NCI-H2029 treated with DMSO at 0.1 percent for 48 hours (cell line): ENCODE measurements at regions not wholly inside any gene's neighbourhood (a gene's known extent, or its start where the extent isn't known, plus 50 kb on each side); places are given as distances from the start of the nearest gene placed in this dataset.

Experiments used
- DNase-seq: peaks from one replicate; lab custom pipeline; 2025; lab: John Stamatoyannopoulos, UW

DNA sequence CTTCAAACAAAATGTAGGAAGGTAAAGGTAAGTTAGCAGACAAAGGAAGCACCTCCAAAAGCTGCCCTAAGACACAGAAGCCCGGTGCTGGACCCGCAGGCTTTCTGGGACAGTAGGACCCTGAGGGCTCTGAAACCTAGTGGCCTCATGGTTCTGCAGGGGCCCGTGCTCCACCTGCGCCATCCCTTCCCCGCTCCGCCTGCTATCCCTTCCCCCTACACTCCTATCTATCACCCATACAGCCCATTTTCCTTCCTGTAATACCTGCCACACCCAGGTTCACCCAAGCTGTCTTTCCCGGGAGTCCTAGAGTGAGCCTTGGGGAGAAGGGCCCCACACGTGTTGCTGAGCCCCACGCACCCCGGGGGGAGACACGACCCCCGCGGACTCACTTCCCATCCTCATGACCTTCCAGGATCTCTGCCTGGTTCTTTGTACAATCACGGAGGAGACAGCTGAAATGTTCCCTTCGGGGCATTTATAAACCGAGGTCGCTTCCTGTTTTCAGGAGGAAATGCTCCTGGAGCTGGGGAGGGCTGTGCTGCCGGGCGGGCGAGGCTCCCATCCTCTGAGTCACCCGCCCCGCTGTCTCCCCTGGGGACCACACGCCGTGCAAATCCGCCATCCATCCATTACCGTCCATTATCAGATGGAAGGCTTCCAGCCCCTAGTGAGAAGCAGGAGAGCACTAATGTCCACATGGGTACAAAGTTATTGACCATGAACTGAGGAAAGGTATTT, 251.7 kb upstream of the PITRM1 start:
- DNase-seq, result no peak

DNA sequence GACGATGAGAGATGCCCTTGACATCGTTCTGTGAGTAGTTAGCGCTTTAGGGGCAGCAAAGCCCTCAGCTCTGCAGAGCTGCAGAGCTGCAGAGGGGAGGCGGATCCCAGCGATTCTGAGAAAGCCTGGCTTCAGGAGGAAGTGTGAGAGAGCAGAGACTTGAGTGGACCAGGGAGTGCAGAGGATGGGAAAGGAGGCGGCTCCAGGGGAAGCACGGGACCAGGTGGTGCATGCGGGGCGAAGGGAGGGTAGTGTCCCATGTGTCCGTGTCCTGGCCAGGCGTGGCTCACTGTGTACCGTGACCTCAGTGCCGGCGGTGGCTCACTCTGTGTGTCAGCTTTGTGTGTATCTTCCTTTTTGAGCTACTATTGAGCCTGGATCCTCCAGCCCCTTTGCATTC, 250.8 kb upstream of the PITRM1 start:
- DNase-seq, result no peak

DNA sequence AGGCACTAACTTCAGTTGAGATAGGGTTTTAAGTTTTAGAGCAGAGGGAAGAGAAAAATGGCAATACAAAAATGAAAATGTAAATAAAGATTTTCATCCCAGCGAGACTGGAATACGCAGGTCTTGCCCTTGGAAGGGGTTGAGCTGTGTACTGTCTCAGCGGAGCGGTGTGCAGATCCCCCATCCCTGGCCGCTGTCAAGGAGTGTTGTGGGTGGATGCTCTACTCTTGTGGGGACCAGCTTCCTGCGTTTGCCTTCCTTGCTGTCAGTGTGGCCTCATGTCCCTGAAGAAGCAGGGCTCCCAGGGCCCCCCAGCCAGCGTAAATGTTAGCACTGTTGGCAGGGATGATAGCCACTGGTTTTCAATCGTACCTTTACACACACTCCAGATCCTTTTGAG, 249.7 kb upstream of the PITRM1 start:
- no peak for DNase-seq

DNA sequence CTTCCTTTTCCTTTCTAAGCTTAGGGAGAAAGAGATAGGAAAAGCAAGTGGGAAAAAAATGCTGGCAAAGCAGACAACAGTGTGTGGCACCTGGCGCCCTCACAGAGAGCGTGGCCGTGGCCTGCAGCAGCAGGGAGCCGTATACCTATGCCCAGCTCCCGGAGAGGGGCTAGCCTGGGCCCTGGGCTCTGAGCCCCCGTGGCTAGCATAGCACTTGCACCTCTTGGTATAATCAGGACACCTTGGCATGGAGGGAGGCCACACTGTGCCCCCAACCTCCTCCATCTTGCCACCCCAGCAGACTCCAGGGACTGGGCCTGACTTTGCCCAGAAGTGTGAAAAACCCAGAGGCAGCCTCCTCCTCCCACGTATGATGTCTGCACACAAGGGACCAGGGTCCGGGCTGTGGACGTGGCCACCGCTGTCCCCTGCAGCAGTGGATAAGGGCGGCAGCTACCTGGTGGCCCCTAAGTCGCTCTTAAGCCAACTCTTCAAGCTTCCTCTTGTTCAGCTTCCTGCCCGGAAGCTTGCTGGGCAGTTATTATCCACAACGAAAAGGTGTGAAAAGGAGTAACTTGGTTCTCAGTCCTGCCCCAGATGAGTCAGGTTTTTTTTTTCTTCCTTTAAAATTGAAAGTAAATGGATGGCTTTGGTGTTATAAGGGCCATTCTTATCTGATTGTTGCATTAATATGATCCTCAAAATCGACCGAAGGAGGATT, 249.1 kb upstream of the PITRM1 start:
- DNase-seq, result no peak

DNA sequence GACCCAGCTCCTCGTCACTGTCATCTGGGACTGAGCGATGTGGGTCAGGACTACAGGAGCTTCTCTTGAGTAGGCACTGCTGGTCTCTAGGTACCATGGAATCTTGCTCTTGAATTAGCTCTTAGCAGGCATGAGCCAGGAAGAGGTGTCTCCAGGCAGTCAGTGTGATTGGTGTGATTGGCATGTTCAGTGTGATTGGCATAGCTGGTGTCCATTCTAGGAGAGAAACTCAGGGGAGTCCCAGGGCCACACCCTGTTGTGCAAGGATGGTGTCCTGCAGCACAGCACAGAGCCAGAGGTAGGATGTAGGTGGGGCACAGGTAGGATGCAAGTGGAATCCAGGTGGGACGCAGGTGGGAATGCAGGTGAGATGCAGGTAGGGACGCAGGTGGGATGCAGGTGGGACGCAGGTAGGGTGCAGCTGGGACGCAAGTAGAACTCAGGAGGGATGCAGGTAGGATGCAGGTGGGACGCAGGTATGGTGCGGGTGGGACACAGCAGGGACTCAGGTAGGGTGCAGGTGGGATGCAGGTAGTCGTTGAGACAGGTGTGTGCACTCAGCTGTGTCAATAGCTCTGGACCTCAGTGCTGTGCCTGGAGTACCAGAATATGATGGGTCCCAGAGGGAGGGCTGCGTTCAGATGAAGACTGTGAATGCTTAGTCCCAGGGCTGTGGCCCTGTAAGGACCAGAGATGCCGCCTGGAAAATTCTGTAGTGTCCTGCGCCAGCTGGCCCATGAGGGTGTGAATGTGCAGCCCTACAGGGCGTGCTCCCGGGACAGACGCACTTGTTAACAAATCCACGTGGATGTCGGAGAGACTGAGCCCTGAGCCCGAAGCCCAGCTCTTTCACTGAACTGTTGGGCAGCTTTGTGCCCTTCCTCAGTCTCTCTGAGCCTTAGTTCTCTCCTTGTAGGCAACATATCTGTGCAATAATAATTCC, 248.2 kb upstream of the PITRM1 start:
- DNase-seq, result no peak

DNA sequence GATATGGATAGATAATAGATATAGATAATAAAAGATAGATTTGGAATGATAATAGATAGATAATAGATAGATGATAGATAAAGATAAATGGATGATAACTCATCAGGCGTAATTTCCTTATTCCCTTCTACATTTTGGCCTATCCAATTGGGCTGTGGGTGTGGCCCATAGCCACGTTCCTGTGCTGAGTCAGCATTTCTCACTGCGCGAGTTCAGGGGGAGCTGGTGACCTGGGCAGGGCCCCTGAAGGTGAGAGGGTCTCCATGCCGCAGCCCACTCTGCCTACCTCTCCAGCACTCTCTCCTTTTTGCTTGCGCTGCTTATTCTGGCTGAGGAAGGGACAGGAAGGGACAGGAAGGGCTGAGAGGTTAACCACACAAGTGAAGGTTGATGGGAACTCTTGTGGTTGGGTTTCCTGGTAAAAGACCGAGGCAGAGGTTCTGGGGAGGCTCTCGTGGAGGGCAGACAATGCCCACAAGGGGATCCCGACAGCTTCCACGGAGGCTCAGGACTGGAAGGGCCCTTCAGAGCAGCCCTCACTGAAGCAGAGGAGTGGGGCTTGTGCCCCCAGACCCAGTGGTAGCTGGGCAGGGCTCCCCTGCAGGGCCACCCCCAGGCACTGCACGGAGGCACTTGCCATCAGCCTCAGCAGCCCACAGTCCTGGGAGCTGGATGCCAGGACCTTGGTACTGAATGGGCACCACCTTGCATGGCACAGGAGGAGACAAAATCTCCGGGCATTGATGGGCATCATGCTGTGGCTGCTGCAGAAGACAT, 247.3 kb upstream of the PITRM1 start:
- DNase-seq, result no peak

DNA sequence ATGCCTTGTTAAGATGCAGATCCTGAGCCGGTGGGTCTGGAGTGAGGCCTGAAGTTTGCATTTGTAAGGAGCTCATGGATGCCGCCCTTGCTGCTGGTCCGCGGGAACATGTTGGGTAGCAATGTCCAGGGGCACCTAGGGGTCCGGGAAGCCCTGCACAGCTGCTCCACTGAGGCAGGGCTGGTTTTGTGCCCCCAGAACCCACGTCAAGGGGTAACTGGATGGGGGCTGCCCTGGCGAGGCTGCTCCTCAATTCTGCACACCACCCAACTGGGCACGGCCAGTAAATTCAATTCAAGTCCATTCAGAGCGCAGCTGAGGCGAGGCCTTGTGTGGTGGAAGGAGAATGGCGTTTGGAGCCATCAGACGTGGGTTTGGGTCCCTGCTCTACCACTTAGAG, 246.3 kb upstream of the PITRM1 start:
- no peak for DNase-seq

DNA sequence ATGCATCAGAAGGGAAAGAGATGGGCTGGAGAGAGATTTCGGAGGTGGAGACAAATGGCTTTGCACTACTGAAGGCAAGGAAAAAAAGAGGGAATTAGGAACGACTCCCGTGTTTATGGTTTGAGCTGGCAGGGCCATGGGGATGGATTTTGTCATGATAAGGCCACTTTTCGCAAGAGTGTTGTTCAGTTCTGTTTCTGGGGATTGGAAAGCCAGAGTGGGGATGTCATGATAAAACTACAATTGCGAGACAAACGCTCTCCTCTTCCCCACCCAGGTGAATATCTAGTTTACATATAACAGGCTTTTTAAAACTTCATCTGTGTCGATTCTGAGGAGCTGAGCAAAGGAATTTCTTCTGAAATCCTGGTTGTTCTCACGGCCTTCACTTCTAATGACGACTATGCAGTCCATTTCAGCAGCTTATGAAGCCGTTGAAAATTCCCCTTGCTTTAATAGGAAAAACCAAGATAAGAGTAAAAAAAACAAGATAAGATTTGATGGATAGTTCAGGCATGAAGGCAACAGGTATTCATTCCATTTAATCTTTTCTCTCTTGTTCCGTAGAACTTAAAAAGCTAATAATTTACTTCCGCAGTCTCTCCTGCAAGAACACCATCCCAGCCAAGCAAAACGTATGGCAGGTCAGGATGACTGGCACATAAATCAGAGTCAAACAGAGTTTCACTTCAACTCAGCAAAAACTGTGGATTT, 245.6 kb upstream of the PITRM1 start:
- DNase-seq, result no peak

DNA sequence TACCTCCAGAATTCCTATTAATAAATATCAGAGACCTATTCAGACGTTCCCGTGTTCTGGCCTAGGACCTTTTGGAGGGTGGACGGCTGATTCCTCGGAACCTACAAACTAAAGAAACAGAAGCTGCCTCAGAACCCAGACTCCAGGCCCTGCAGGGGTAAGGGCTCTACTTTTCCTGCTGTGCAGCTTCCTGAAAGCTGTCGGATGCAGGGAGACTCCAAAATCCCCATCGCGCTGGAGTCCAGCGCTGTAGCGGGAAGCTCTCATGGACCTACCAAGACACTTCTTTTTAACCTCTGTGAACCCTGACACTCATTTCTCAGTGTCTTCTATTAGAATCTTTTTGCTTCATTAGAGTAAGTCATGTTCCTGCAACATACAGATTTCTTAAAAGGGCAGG, 244.5 kb upstream of the PITRM1 start:
- DNase-seq, result no peak

DNA sequence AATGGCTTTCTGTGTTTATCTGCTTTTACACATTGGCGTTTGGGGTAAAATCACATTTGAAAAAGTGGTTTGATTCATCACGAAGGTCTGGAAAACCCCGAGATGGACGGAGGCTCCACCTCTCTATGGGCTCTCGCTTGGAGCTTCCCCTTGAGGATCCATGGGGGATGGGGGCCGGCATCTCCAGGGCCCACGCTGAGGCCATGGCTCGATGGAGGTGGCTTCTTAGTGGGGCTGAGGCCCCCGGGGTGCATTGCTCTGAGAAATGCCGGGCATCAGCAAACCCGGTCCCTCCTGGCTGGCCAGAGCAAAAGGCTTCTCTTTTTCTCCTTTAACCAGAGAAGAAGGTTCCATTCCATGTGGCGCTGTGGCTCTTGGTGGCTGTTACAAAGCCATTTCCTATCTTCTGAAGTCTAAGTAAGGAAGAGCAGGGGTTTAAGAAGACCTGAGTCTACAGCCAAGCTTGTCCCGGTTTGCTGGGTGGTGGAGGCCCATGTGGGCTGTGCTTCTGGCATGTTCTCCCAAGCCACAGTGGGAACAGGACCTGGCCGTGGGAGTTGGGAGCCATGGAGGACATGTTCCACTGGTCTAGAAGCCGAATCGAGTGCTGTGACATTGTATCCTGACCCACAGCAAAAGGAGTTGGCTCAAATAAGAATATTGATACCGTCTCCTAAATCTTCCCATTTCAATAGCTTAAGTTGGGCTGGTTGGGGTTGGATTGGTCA, 243.5 kb upstream of the PITRM1 start:
- DNase-seq, result no peak

DNA sequence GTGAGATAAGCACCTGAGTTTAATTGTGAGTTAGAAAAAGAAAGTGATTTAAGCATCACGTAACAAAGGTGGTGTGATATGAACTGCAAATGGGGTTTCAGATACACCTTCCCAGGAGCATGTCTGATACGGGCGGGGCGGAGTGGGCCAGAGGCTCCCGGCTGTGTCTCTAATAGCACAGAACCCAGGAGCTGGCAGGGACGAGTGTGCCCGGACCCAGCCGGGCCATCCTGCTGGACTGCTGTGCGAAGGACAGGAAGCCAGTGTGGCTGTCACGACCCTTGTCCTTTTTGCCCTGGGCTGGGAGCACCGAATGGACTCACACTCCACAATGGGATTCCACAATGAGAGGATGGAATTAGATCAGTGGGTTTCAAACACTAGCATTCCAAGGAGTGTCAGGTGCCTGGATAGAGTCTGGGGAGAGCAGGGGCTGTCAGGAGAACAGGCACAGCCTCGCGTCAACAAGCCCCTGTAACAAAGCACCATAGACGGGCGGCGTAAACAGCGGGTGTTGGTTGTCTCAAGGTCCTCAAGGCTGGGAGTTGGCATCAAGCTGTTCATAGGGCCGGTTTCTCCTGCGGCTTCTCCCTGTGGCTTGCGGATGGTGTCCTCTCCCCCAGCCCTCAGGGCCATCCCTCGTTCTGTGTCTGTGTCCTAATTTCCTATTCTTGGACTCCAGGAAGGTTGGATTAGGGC, 242.6 kb upstream of the PITRM1 start:
- DNase-seq, result no peak

DNA sequence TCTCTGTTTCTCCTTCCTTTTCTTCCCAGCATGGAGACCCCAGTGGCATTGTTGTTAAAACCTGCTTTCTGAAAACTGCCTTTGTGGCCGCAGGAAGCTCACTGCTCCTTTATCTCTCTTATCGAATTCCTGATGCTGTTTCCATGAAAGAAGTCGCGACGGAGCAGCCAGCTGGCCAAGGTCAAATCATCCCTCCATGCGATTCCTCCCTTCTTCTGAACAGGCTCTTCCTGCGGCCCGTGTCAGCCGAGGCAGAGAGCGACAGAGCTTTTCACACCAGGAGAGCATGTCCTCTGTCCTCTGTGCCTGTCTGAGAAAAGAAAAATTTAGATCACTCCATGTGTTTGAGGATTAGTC, 242.1 kb upstream of the PITRM1 start:
- no peak for DNase-seq

DNA sequence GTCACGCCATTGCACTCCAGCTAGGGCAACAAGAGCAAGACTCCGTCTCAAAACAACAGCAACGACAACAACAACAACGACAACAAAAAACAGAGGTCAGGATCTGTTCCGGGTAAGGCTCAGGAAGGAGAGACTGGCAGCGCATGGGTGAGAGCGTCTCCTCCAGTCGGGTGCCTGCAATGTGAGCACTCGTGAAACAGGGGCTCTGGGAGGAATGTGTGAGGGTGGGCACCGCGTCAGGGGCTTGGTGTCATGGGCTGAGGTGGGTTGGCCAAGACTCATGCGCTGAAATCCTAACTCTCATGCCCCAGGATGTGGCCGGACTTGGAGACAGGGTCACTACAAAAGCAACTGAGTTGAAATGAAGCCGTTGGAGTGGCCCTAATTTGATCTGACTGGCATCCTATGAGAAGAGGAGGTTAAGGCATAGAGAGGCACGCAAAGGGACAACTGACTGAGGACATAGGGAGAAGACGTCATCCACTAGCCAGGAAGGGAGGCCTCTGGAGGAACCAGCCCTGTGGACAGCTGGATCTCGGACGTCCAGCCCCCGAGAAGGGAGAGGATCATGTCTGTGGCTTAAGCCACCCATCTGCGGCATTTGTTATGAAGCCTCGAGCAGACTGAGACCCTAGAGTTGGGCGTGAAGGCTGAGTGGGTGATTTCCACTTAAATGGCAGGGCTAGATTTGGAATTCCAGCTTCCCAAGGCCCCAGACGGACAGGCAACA, 241.5 kb upstream of the PITRM1 start:
- DNase-seq, result no peak

DNA sequence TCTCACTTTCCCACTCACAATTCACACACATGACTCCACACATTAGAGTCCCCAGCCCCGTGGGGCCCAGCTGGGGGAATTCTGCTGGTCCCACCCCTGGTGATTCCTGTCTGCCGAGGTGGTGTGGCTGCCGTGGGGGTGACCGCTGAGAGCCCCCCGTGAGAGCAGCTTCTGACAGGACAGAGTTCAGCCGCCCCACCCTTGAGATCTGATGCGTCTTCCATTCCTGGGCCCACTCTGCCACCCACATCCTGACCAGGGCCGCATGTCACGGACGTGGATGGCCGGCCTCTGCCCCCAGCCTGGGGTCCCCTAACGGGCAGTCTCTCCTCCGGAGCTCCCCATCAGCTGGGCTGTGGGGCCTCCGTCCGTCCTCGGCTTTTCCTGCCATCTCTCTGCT, 240.1 kb upstream of the PITRM1 start:
- no peak for DNase-seq

DNA sequence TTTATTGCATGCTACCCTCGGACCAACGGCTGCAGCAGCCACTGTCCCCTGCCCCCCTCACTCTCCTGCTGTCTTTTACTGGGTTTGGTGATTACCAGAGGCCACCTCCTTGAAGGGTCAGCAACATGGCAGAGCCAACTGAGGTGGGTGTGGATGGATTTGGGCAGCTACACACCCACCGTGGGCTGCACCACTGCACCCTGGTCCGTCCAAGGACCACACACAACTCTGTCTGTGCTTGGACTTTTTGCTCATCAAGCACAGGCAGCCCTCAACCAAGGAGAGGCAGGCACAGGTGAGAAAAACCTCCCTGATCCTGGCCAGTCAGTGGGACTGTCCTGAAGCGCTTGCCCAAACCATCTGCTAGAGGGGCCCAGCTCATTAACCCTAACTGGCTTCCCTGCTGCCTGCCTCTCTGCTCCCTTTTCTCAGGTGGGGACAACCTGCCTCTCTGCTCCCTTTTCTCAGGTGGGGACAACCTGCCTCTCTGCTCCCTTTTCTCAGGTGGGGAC, 239.5 kb upstream of the PITRM1 start:
- DNase-seq, result no peak

DNA sequence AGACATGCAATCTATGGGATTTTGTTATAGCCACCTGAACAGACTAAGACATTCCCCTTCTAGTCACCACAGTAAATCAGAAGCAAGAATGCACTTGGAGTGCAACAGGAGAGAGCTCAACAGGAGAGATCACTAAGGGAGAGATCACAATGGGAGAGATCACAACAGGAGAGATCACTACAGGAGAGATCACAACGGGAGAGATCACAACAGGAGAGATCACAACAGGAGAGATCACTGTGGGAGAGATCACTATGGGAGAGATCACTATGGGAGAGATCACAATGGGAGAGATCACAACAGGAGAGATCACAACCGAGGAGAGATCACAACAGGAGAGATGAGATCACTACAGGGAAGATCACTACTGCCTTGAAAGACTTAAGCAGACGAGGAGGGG, 238.5 kb upstream of the PITRM1 start:
- no peak for DNase-seq

DNA sequence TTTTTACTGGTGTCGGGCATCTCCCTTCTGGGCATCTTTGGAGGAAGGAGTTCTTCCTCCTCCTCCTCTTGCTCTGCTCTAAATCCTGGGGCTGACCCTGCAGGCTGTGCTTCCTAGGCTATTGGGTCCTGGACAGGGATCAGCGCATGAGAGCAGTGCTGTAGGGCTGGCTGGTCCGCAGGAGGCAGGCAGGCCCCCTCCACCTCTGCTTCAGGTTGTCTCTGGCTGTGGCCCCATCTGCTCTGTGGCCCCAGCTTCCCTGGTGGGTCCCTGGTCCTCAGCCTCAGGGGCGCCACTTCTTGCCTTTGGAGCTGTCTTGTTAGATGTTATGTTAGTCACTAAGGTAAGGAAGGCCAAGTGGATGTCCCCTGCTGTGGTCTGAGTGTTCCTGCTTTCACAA, 237.3 kb upstream of the PITRM1 start:
- DNase-seq, result no peak

DNA sequence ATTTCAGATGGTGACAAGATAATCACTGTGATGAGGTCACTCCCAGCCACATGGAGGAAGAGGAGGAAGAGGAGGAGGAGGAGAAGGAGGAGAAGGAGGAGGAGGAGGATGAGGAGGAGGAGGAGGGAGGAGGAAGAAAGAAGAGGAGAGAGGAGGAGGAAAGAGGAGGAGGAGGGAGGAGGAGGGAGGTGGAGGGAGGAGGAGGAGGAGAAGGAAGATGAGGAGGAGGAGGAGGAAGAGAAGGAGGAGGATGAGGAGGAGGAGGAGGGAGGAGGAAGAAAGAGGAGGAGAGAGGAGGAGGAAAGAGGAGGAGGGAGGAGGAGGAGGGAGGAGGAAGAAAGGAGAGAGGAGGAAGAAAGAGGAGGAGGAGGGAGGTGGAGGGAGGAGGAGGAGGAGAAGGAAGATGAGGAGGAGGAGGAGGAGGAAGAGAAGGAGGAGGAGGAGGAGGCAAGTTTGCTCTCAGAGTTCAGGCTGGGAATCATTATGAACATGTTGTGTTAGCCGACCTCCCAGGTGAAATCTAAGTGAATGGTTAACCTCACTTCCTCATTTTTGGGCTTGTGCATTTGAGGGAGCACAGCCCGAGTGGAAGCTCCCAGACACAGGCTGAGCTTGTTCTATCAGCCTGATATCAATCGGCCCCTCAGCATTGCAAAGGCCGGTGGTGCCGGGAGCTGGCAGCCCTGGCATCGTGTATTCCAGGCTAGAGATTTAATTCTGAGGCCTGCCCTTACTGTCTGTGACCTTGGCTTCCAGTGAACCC, 236.2 kb upstream of the PITRM1 start:
- no peak for DNase-seq
